HL-60 (cell line): ENCODE measurements at regions not wholly inside any gene's neighbourhood (a gene's known extent, or its start where the extent isn't known, plus 50 kb on each side); places are given as distances from the start of the nearest gene placed in this dataset.

Source experiments
- CTCF ChIP-seq: IDR thresholded peaks from one replicate; pipeline ENCODE4 v1.5.1; 2011; ENCODE audit warnings: low read length, control low read depth, inconsistent platforms; ENCODE audit not compliant: insufficient read depth
- GABPA ChIP-seq: IDR thresholded peaks from 2 replicates; pipeline ENCODE4 v1.6.1; 2012; ENCODE audit warnings: low read depth
- POLR2AphosphoS5 ChIP-seq: IDR thresholded peaks from 2 replicates; pipeline ENCODE4 v1.6.1; 2012; ENCODE audit warnings: low read depth

GRCh38 chr6:164581563-164581962 is 727.8 kb downstream of the C6orf118 start:
- TF ChIP-seq CTCF (no peak), POLR2AphosphoS5 (no peak), GABPA (no peak)
